ENCODE measurements at regions not wholly inside any gene's neighbourhood (a gene's known extent, or its start where the extent isn't known, plus 50 kb on each side); places are given as distances from the start of the nearest gene placed in this dataset.

GRCh38 chr18:53838746-53839145 is 385.7 kb downstream of the MBD2 start:
- TF ChIP-seq CTCF (IDR thresholded peaks at IDR 0.05; ENCODE audit: low read depth, low read length) (no peak), EZH2phosphoT487 (IDR thresholded peaks at IDR 0.05; ENCODE audit: low read depth) (no peak)
